Ovary (tissue), 7 donors: ENCODE measurements at regions not wholly inside any gene's neighbourhood (a gene's known extent, or its start where the extent isn't known, plus 50 kb on each side); places are given as distances from the start of the nearest gene placed in this dataset.

Source experiments
- DNase-seq, 5 donors: peaks; one replicate each; pipeline ENCODE4 v3.0.0-alpha.2; 2019 to 2020
- H3K27ac ChIP-seq, 2 donors: fragments of 200-600 bp; one replicate each; pipeline versions ENCODE4 v1.5.1 to v1.8.0; 2019 to 2022
- H3K27me3 ChIP-seq: fragments of 200-600 bp; one replicate; pipeline ENCODE4 v1.8.0; 2022
- H3K36me3 ChIP-seq: fragments of 200-600 bp; sonication (generic); one replicate; pipeline ENCODE4 v1.5.1; 2019
- H3K4me1 ChIP-seq: one replicate; pipeline ENCODE4 v1.8.1; 2013; ENCODE audit warnings: mild to moderate bottlenecking, moderate library complexity; ENCODE audit not compliant: insufficient read depth
- H3K4me3 ChIP-seq: fragments of 200-600 bp; sonication (generic); one replicate; pipeline ENCODE4 v1.5.1; 2017
- H3K9me3 ChIP-seq, 2 donors: fragments of 200-600 bp in 1 of 2; sonication (generic) in 1 of 2; one replicate each; pipeline versions ENCODE4 v1.5.1 to v1.8.1; 2013 to 2019; ENCODE audit warnings: mild to moderate bottlenecking in 1 of 2, moderate library complexity in 1 of 2
- CTCF ChIP-seq, 3 donors: fragments of 450-650 bp in 2 of 3; fragments of 200-600 bp in 1 of 3; IDR thresholded peaks; one replicate each; pipeline versions ENCODE4 v1.5.1 to v1.8.0; 2016 to 2022; ENCODE audit warnings: antibody characterized with exemption in 3 of 3, mild to moderate bottlenecking in 1 of 3
- EP300 ChIP-seq: sonication (generic); formaldehyde crosslinking; IDR thresholded peaks from one replicate; pipeline ENCODE4 v1.6.1; 2017; ENCODE audit warnings: antibody characterized with exemption
- POLR2A ChIP-seq: fragments of 450-650 bp; IDR thresholded peaks from one replicate; pipeline ENCODE4 v1.6.1; 2017; ENCODE audit warnings: antibody characterized with exemption, mild to moderate bottlenecking, moderate library complexity
- WGBS, 3 donors: extraction: QIAGEN DNeasy Blood & Tissue Kit in 1 of 3; methylation state at CpG; one replicate each; pipeline versions ENCODE4 v1.1.5 to v1.1.7; 2013 to 2017; 5-methylcytosine and 5-hydroxymethylcytosine counted together
- intact Hi-C, 4 donors: fragments of 100-400 bp; cut with DNase I; formaldehyde crosslinking; loops; one replicate each; pipeline versions ENCODE4 v1.11.0 to v1.15.1; 2022 to 2023
- donor health status: DM: no; HTN: no; CAD: no; lungs with moderate emphysema.
- donor health status: DM: no; HTN: no; CAD: no.
- donor health status: Bipolar disorder and iron deficiency.
- donor health status: DM: no; HTN: no; CAD: no.
- donor health status: DM: yes; HTN: yes; CAD: no.

GRCh38 chr20:23188377-23189169 lies 102.4 kb upstream of the CD93 start:
- DNase-seq, result no peak
- 94 to 95% (median 94%) methylated on average over 3 of the region's 3 CpGs for WGBS, 3 donors
- H3K4me3 ChIP-seq, result no peak overlapping the region

DNA sequence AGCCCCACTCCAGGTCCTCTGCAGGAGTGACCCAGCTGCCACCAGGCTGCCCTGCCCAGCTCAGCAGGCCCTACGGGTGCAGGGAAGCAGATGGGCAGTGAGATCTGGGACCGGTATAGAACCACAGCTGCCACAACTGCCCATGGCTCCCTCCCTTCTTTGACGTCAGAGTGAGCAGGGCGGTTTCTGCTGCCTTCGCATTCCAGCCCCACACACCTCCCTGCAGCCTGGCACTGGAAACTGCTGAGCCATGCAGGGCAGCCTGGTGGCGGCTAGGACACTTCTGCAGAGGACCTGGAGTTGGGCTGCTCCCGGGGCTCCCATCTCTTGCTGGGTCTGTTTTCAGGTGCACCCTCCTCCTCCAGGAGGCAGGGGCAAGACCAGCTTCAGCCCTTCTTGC lies 101.6 kb upstream of the CD93 start:
- Histone ChIP-seq H3K27ac (no peak overlapping the region), H3K9me3 (no peaks in the 10 kb centered on the region), H3K27me3 (no peaks in the 10 kb centered on the region), H3K4me1 (no peaks in the 10 kb centered on the region), H3K36me3 (no peaks in the 10 kb centered on the region), H3K4me3 (no peak overlapping the region)
- 47 to 75% (median 61%) methylated on average over 7 of the region's 7 CpGs for WGBS, 3 donors
- TF ChIP-seq EP300 (no peak), CTCF (IDR thresholded peaks at IDR 0.05) (no peak), POLR2A (no peak)
- intact Hi-C loops, result no loop called here
- peak in 1 of 5 donors; percentile 27 for DNase-seq

More at GRCh38 chr20:23188377-23189169, 102.4 kb upstream of the CD93 start:
- Histone ChIP-seq H3K9me3 (no peaks in the 10 kb centered on the region), H3K4me1 (no peaks in the 10 kb centered on the region), H3K27ac (no peak overlapping the region), H3K27me3 (no peaks in the 10 kb centered on the region), H3K36me3 (no peaks in the 10 kb centered on the region)
- intact Hi-C loops, result no loop called here
- TF ChIP-seq CTCF (IDR thresholded peaks at IDR 0.05) (no peak), POLR2A (no peak), EP300 (no peak)

GRCh38 chr20:23186808-23187207 lies 100.7 kb upstream of the CD93 start:
- Histone ChIP-seq H3K27me3 (no peaks in the 10 kb centered on the region), H3K9me3 (no peaks in the 10 kb centered on the region), H3K36me3 (no peaks in the 10 kb centered on the region), H3K27ac (no peak overlapping the region), H3K4me3 (no peak overlapping the region), H3K4me1 (no peaks in the 10 kb centered on the region)
- intact Hi-C loops, result no loop called here
- DNase-seq, result no peak
- TF ChIP-seq POLR2A (no peak), CTCF (IDR thresholded peaks at IDR 0.05) (no peak), EP300 (no peak)
- 82 to 91% (median 90%) methylated on average over 4 to 5 of the region's 5 CpGs for WGBS, 3 donors

GRCh38 chr20:23180451-23180921 lies 94.4 kb upstream of the CD93 start:
- Histone ChIP-seq H3K4me3 (no peak overlapping the region), H3K9me3 (no peaks in the 10 kb centered on the region), H3K4me1 (peaks cover 3% of the 10 kb centered on the region), H3K27ac (no peak overlapping the region), H3K36me3 (no peaks in the 10 kb centered on the region), H3K27me3 (no peaks in the 10 kb centered on the region)
- intact Hi-C loops, result no loop called here
- DNase-seq, result peak in 3 of 5 donors; percentile 39 to 68 (median 51)
- WGBS, 3 donors, result 30 to 47% (median 39%) methylated on average over 9 of the region's 9 CpGs
- TF ChIP-seq CTCF (IDR thresholded peaks at IDR 0.05) (no peak), EP300 (no peak), POLR2A (no peak)
